GM12875 (cell line): ENCODE measurements at regions not wholly inside any gene's neighbourhood (a gene's known extent, or its start where the extent isn't known, plus 50 kb on each side); places are given as distances from the start of the nearest gene placed in this dataset.

ENCODE experiments used
- H3K4me3 ChIP-seq: one replicate; pipeline ENCODE4 v1.5.1; 2011; ENCODE audit warnings: low read depth, low read length, control low read depth
- TF ChIP-seq, protein P1 (sequence below): IDR thresholded peaks from 2 replicates; pipeline ENCODE4 v1.5.1; 2011; ENCODE audit warnings: low read depth, mild to moderate bottlenecking, control low read depth, inconsistent platforms, low read length, moderate library complexity, borderline replicate concordance; ENCODE audit not compliant: insufficient read depth

DNA sequence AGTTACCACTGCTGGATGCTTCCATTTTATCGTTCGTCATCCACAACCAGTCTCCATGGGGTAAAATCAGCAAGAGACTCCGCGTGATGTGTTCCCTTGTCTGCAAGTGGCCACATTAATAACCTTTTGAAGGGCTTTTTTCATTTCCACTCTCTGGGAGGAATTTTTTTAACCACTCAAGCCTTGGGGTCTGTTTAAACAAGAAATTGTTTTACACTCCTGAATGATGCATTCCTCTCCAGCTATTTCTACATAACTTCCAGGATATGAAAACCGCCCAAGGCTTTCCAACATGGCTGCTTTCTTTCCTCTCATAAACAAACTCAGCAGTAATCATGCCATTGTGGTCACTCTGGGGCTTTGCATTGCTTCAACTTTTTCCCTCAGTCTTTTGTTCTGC lies 217.2 kb upstream of the DAPK1 start:
- H3K4me3 ChIP-seq = no peak overlapping the region
- TF ChIP-seq, protein P1, sequence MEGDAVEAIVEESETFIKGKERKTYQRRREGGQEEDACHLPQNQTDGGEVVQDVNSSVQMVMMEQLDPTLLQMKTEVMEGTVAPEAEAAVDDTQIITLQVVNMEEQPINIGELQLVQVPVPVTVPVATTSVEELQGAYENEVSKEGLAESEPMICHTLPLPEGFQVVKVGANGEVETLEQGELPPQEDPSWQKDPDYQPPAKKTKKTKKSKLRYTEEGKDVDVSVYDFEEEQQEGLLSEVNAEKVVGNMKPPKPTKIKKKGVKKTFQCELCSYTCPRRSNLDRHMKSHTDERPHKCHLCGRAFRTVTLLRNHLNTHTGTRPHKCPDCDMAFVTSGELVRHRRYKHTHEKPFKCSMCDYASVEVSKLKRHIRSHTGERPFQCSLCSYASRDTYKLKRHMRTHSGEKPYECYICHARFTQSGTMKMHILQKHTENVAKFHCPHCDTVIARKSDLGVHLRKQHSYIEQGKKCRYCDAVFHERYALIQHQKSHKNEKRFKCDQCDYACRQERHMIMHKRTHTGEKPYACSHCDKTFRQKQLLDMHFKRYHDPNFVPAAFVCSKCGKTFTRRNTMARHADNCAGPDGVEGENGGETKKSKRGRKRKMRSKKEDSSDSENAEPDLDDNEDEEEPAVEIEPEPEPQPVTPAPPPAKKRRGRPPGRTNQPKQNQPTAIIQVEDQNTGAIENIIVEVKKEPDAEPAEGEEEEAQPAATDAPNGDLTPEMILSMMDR = no peak

DNA sequence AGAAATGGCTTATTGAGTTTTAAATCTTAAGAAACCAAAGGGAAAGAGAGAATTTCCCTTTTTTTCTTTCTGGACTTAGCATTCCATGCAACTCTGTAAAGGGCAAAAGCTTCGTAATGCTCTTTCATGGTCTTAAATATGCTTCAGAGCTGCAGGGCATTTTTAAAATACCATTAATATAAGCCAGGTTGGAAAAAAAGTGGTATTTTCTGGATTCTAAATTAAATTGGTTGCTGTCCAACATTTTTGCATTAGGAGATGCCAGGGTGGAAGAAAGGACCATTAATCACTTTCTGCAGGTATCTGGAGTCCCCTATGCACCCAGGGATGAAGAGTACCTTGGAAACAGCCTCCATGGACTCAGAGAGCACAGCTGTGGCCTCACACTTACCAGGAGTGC lies 215.1 kb upstream of the DAPK1 start:
- H3K4me3 ChIP-seq = no peak overlapping the region
- TF ChIP-seq, protein P1 = no peak

DNA sequence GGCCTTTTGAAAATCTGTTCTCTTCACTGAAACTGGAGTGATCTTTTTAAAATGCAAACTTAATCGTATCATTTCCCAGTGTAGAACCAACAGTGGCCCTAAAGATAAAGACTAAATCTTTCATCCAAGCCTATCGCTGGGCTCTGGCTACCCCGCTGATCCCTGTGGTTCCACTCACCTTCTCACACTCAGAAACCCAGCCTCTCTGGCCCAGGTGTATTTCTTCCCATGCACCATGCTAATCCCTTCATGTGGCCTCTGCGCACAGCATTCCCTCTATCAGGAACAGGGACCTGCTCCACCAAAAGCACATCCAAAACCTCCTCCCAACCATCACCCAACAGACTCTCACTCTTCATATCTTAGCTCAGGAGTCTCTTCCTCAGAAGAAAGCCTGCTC lies 214.1 kb upstream of the DAPK1 start:
- TF ChIP-seq, protein P1 = no peak
- no peak overlapping the region for H3K4me3 ChIP-seq

DNA sequence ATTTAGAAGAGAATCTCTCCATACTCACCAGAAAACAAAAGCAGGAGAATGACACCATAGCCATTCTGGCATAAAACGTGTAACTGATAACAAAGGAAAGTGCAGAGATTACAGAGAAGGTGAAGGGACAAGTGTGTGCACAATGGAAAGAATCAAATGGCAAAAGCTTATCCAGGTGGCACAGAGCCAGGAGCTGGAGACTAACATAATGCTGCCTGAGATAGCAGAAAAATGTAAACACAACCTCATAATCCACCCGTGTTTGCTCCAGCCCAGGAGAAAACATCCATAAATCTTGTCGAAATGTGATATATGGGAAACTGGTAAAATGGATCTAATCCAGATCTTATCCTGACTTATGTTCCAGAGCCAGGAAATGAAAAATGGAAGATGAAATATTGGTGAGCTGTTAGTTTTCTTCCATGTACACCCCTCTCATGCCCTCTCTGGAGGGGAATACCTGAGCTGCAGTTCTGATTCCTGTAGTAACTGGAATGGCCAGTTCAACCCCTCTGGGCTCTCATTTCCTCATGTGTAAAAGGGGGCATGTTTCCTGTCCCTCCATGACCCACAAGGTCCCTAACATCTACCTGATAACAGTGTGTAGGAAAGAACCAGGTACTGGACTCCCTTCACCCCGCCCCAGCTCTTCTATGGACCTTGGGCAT lies 212.3 kb upstream of the DAPK1 start:
- TF ChIP-seq, protein P1 = no peak
- H3K4me3 ChIP-seq = no peak overlapping the region

DNA sequence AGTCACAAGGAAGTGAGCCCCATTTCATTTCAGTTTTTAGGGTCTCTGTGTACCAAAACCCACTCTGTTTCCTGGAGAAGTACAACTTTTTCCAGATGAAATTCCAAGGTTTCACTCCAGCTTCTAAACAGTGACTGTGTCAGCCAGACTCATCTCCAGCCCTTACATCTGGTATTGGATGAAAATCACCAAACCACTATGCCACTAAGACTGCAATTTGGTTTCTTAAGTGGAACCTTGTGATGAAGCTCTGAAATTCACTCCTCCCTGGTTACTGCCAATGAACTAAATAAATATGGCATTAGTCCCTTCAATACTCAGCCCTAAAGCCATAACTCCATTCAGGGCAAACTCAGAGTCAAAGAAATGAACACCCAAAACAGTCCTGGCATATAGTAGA lies 211.2 kb upstream of the DAPK1 start:
- H3K4me3 ChIP-seq = no peak overlapping the region
- TF ChIP-seq, protein P1 = no peak

DNA sequence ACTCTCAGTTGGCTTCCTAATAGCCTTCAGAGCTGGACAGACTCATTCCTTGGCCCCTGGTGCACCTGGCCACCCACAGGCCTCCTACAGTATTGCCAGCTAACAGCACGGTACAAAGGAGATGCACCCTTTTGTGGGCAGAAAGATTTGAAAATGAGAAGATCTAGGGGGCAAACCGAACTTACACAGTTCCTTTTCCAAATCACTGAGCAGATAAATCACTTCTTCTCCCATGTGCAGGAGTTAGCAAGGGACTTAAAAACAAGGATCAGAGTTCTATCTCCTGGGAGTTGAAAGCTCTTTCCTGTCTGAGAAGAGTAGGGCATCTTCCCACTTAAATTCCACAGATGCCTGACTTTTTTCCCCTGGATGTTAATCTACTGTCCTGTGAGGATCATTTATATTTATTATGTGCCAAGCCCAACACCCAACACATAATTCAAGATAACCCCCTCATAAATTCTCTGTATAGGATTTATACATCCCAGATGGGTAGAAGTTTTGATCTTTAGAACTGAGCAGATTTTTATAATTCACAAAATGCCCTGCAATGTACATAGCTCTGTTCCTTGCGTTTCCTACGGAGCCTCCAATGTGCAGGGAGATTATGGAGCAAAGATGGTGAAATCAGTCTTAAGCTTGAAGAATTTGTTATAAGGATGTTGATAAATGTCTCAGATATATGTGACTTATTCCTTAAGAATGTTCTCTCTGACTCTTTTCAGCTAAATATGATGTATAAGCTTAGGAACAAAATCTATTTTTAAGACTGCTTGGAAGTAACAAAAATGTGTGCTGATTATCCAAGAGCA lies 207.2 kb upstream of the DAPK1 start:
- TF ChIP-seq, protein P1 = 0 out of 2 replicates have a peak, but pooled peaks have one; percentile 11
- no peak overlapping the region for H3K4me3 ChIP-seq
